Osteoblast (primary cell): ENCODE measurements at regions not wholly inside any gene's neighbourhood (a gene's known extent, or its start where the extent isn't known, plus 50 kb on each side); places are given as distances from the start of the nearest gene placed in this dataset.

Experiments used
- DNase-seq: peaks from one replicate; pipeline ENCODE4 v3.0.0; 2011; ENCODE audit warnings: low spot score, mixed read lengths; ENCODE audit not compliant: insufficient read length; ENCODE audit errors: missing footprints
- H2AFZ ChIP-seq: 2 replicates; pipeline ENCODE4 v1.6.0; 2011; ENCODE audit warnings: mild to moderate bottlenecking, low read length
- H3K27ac ChIP-seq: 2 replicates; pipeline ENCODE4 v1.5.1; 2011; ENCODE audit warnings: mild to moderate bottlenecking, low read depth, low read length, moderate library complexity
- H3K27me3 ChIP-seq: 2 replicates; pipeline ENCODE4 v1.6.0; 2012; ENCODE audit warnings: mild to moderate bottlenecking, control low read depth, inconsistent platforms, low read length, moderate library complexity; ENCODE audit not compliant: insufficient read depth
- H3K36me3 ChIP-seq: 2 replicates; pipeline ENCODE4 v1.5.1; 2011; ENCODE audit warnings: mild to moderate bottlenecking, low read length, control low read depth, moderate library complexity; ENCODE audit not compliant: insufficient read depth
- H3K4me1 ChIP-seq: 2 replicates; pipeline ENCODE4 v1.5.1; 2011; ENCODE audit warnings: mild to moderate bottlenecking, low read length, control low read depth, moderate library complexity; ENCODE audit not compliant: insufficient read depth
- H3K4me2 ChIP-seq: 2 replicates; pipeline ENCODE4 v1.6.0; 2011; ENCODE audit warnings: mild to moderate bottlenecking, low read length; ENCODE audit not compliant: insufficient read depth
- H3K4me3 ChIP-seq: fragments of 200-600 bp; sonication (generic); 3 replicates; pipeline ENCODE4 v1.5.1; 2012; ENCODE audit warnings: mild to moderate bottlenecking, low read length, inconsistent platforms; ENCODE audit not compliant: insufficient read depth
- H3K79me2 ChIP-seq: 2 replicates; pipeline ENCODE4 v1.6.0; 2012; ENCODE audit warnings: mild to moderate bottlenecking, low read length, control low read depth, inconsistent platforms; ENCODE audit not compliant: insufficient read depth
- H3K9me3 ChIP-seq: 2 replicates; pipeline ENCODE4 v1.5.1; 2011; ENCODE audit warnings: low read depth, low read length, control low read depth
- H4K20me1 ChIP-seq: 2 replicates; pipeline ENCODE4 v1.6.0; 2012; ENCODE audit warnings: mild to moderate bottlenecking, low read length, control low read depth; ENCODE audit not compliant: insufficient read depth
- TF ChIP-seq, protein P1 (sequence below): IDR thresholded peaks from 2 replicates; pipeline ENCODE4 v1.5.1; 2011; ENCODE audit warnings: mild to moderate bottlenecking, low read depth, low read length, moderate library complexity; ENCODE audit errors: extremely low read depth

DNA sequence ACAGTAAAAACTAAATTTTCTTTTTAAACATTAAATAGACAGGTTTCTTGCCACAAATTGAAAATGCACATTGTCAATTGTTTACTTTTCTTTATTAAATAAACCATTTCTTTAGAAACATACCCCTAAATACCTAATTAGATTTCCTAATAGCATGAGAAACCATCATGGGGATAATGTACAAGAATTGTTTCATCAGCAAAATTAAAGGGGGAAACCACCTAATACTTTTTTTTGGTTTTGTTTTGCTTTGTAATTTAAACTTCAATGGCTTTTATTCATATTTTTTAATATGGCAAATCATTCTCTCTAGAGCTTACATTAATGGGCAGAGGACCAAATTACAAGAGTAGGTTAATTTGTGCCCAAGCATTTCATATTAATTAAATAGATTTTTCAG is 987.9 kb downstream of the EPHA7 start:
- no peaks in the 10 kb centered on the region for H3K36me3 ChIP-seq
- H2AFZ ChIP-seq, result no peak overlapping the region
- no peak overlapping the region for H3K27ac ChIP-seq
- H3K79me2 ChIP-seq, result no peaks in the 10 kb centered on the region
- no peaks in the 10 kb centered on the region for H3K4me1 ChIP-seq
- DNase-seq, result no peak
- H3K4me3 ChIP-seq, result no peak overlapping the region
- H4K20me1 ChIP-seq, result no peaks in the 10 kb centered on the region
- no peak overlapping the region for H3K4me2 ChIP-seq
- H3K9me3 ChIP-seq, result peaks cover 3% of the 10 kb centered on the region
- TF ChIP-seq, protein P1, sequence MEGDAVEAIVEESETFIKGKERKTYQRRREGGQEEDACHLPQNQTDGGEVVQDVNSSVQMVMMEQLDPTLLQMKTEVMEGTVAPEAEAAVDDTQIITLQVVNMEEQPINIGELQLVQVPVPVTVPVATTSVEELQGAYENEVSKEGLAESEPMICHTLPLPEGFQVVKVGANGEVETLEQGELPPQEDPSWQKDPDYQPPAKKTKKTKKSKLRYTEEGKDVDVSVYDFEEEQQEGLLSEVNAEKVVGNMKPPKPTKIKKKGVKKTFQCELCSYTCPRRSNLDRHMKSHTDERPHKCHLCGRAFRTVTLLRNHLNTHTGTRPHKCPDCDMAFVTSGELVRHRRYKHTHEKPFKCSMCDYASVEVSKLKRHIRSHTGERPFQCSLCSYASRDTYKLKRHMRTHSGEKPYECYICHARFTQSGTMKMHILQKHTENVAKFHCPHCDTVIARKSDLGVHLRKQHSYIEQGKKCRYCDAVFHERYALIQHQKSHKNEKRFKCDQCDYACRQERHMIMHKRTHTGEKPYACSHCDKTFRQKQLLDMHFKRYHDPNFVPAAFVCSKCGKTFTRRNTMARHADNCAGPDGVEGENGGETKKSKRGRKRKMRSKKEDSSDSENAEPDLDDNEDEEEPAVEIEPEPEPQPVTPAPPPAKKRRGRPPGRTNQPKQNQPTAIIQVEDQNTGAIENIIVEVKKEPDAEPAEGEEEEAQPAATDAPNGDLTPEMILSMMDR, result no peak
- H3K27me3 ChIP-seq, result no peaks in the 10 kb centered on the region

DNA sequence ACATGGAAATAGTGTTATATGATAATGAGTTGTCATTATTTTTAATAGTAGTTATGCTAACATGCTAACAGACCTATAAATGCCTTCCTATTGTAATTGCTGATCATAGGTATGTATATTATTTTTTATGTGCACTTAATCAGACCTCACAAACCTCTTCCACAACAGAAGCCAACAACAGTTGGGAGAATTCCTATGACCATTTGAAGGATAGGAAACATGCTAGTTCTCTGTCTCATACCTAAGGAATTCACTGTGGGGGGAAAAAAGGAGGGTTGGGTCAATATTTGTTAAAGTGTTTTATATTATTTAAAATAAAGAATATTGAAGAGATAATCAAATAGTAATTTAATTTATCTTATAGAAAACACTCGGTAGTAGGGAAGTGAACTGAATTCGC is 990.9 kb downstream of the EPHA7 start:
- TF ChIP-seq, protein P1, result no peak
- H3K4me3 ChIP-seq, result no peak overlapping the region

DNA sequence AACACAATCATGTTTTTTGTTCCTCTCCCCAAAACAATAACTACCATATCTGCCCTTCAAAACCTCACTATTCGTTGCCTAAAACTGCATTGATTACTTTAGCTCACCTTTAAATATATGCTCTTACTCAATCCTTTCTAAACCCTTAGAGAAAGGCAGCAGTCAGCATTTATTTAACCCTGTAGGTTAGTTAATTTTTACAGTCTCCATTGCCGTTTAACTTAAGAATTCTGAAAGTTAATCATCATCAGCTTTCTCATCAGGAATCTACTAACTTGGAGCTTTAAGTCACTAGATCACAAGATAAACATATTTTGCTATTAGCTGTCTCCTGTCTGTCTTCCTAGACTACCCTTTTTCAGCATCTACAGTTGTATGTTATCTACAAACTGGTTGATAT is 991.9 kb downstream of the EPHA7 start:
- H4K20me1 ChIP-seq, result no peaks in the 10 kb centered on the region
- H3K9me3 ChIP-seq, result no peaks in the 10 kb centered on the region
- no peak overlapping the region for H2AFZ ChIP-seq
- H3K27me3 ChIP-seq, result no peaks in the 10 kb centered on the region
- H3K36me3 ChIP-seq, result no peaks in the 10 kb centered on the region
- DNase-seq, result no peak
- TF ChIP-seq, protein P1, result no peak
- H3K27ac ChIP-seq, result no peak overlapping the region
- no peak overlapping the region for H3K4me2 ChIP-seq
- no peaks in the 10 kb centered on the region for H3K79me2 ChIP-seq
- no peak overlapping the region for H3K4me3 ChIP-seq
- no peaks in the 10 kb centered on the region for H3K4me1 ChIP-seq

More for the DNA sequence above, 990.9 kb downstream of the EPHA7 start:
- DNase-seq, result no peak
- H2AFZ ChIP-seq, result no peak overlapping the region
- H3K79me2 ChIP-seq, result no peaks in the 10 kb centered on the region
- H4K20me1 ChIP-seq, result no peaks in the 10 kb centered on the region
- H3K27ac ChIP-seq, result no peak overlapping the region
- no peaks in the 10 kb centered on the region for H3K4me1 ChIP-seq
- no peaks in the 10 kb centered on the region for H3K27me3 ChIP-seq
- H3K4me2 ChIP-seq, result no peak overlapping the region
- H3K36me3 ChIP-seq, result no peaks in the 10 kb centered on the region
- H3K9me3 ChIP-seq, result no peaks in the 10 kb centered on the region

DNA sequence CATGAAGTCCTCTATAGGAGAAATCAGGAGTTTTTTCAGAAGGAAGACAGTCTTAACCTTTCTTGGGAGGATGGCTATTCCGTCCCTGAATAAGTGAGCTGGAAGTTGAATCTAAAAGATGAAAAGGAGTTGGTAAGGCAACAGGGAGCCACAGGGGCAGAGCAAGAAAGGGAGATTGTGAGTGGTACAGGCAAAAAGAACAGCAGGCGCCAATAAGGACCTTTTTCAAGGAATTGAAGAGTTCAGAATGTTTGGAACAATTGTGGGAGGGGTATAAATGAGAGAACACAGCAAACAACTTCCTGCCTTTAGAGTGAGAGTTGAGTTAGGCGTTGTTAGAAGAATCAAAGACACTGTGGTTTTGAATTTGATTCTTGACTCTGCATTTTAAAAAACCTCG is 1003.7 kb downstream of the EPHA7 start:
- Histone ChIP-seq H3K4me3 (no peak overlapping the region), H3K27ac (no peak overlapping the region), H3K27me3 (no peaks in the 10 kb centered on the region), H3K9me3 (peaks cover 6% of the 10 kb centered on the region), H3K79me2 (no peaks in the 10 kb centered on the region), H3K36me3 (no peaks in the 10 kb centered on the region), H3K4me2 (no peak overlapping the region), H4K20me1 (no peaks in the 10 kb centered on the region), H2AFZ (no peak overlapping the region), H3K4me1 (no peaks in the 10 kb centered on the region)
- TF ChIP-seq, protein P1, result no peak
- DNase-seq, result no peak
